ENCODE measurements at regions not wholly inside any gene's neighbourhood (a gene's known extent, or its start where the extent isn't known, plus 50 kb on each side); places are given as distances from the start of the nearest gene placed in this dataset.
"Not testable (repeated sequence)": the region's sequence is repeated elsewhere in the genome, so short reads cannot be mapped to it uniquely, and the experiment has no call there.

- H2AFZ ChIP-seq (ENCODE audit: low read length): no peak overlapping the region
- H3K9me2 ChIP-seq (replicated peaks; ENCODE audit: low read length): no peaks in the 10 kb centered on the region
- H3F3A ChIP-seq (ENCODE audit: low read length, unreplicated experiment): no peaks in the 10 kb centered on the region
- no peak overlapping the region for H3K27ac ChIP-seq (ENCODE audit: low read length)
- no TSS peak for BruUV-seq (replicated peaks)
- H3K4me1 ChIP-seq (ENCODE audit: insufficient read depth, low read length): peaks cover 12% of the 10 kb centered on the region; the same call in 1 of the 2 replicates
- peaks cover 98% of the 10 kb centered on the region for H3K79me2 ChIP-seq (ENCODE audit: low read length)
- no peaks in the 10 kb centered on the region for H3K27me3 ChIP-seq (ENCODE audit: low read length)
- H3K4me2 ChIP-seq (ENCODE audit: low read length): no peak overlapping the region
- ChIA-PET CTCF (no interaction called here), POLR2A (ENCODE audit: unreplicated experiment) (no interaction called here)
- peaks cover 5% of the 10 kb centered on the region; the same call in 1 of the 2 replicates for H3K36me3 ChIP-seq (ENCODE audit: low read depth, low read length)
- DNase-seq: no peak
- no peak overlapping the region for H3K9ac ChIP-seq (ENCODE audit: low read length)
- H4K20me1 ChIP-seq (ENCODE audit: low read length): peaks cover 44% of the 10 kb centered on the region
- no peak for ATAC-seq
- intact Hi-C loops (cut with micrococcal nuclease): no loop called here
- H3K4me3 ChIP-seq (ENCODE audit: low read length): no peak overlapping the region
- TF ChIP-seq EZH2 (IDR thresholded peaks at IDR 0.05; ENCODE audit: low read length, unreplicated experiment): no peak
- H3K9me3 ChIP-seq (ENCODE audit: low read length): no peaks in the 10 kb centered on the region
Observed at GRCh38 chr10:29728541-29729049, 93.8 kb upstream of the SVIL start.

DNA sequence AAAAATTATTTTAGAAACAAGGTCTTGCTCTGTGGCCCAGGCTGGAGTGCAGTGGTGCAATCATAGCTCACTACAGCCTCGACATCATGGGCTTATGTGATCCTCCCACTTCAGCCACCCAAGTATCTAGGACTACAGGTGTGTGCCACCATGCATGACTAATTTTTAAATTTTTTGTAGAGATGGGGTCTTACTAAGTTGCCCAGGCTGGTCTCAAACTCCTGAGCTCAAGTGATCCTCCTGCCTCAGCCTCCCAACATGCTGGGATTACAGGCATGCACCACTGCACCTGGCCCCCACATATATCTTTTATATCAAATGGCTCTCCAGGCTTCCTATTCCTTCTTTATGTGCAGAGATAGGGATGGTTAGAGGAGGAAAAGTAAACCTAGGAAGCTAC lies 91.2 kb upstream of the SVIL start:
- H2AFZ ChIP-seq (ENCODE audit: low read length); H3K9me3 ChIP-seq (ENCODE audit: low read length); ATAC-seq; CTCF ChIA-PET; H3F3A ChIP-seq (ENCODE audit: low read length, unreplicated experiment); H3K27ac ChIP-seq (ENCODE audit: low read length); H3K4me2 ChIP-seq (ENCODE audit: low read length); H3K27me3 ChIP-seq (ENCODE audit: low read length); DNase-seq; H3K9me2 ChIP-seq (replicated peaks; ENCODE audit: low read length); H3K9ac ChIP-seq (ENCODE audit: low read length); intact Hi-C loops (cut with micrococcal nuclease); H3K4me3 ChIP-seq (ENCODE audit: low read length); H3K4me1 ChIP-seq (ENCODE audit: insufficient read depth, low read length); POLR2A ChIA-PET (ENCODE audit: unreplicated experiment); BruUV-seq (replicated peaks); H3K36me3 ChIP-seq (ENCODE audit: low read depth, low read length): not testable (repeated sequence)
- peaks cover 26% of the 10 kb centered on the region for H4K20me1 ChIP-seq (ENCODE audit: low read length)
- peaks cover 98% of the 10 kb centered on the region for H3K79me2 ChIP-seq (ENCODE audit: low read length)

GRCh38 chr10:29725133-29725720 lies 90.5 kb upstream of the SVIL start:
- H3K79me2 ChIP-seq (ENCODE audit: low read length): peaks cover 98% of the 10 kb centered on the region
- no peak overlapping the region for H3K4me3 ChIP-seq (ENCODE audit: low read length)
- H3K9ac ChIP-seq (ENCODE audit: low read length): no peak overlapping the region
- H3K9me2 ChIP-seq (replicated peaks; ENCODE audit: low read length): no peaks in the 10 kb centered on the region
- no peak overlapping the region for H3K27ac ChIP-seq (ENCODE audit: low read length)
- DNase-seq (no peak), ATAC-seq (no peak)
- H3F3A ChIP-seq (ENCODE audit: low read length, unreplicated experiment): no peaks in the 10 kb centered on the region
- peaks cover 9% of the 10 kb centered on the region; the same call in 1 of the 2 replicates for H3K4me1 ChIP-seq (ENCODE audit: insufficient read depth, low read length)
- CTCF ChIA-PET: no interaction called here
- H3K4me2 ChIP-seq (ENCODE audit: low read length): no peak overlapping the region
- no peaks in the 10 kb centered on the region for H3K9me3 ChIP-seq (ENCODE audit: low read length)
- TF ChIP-seq, protein P1, sequence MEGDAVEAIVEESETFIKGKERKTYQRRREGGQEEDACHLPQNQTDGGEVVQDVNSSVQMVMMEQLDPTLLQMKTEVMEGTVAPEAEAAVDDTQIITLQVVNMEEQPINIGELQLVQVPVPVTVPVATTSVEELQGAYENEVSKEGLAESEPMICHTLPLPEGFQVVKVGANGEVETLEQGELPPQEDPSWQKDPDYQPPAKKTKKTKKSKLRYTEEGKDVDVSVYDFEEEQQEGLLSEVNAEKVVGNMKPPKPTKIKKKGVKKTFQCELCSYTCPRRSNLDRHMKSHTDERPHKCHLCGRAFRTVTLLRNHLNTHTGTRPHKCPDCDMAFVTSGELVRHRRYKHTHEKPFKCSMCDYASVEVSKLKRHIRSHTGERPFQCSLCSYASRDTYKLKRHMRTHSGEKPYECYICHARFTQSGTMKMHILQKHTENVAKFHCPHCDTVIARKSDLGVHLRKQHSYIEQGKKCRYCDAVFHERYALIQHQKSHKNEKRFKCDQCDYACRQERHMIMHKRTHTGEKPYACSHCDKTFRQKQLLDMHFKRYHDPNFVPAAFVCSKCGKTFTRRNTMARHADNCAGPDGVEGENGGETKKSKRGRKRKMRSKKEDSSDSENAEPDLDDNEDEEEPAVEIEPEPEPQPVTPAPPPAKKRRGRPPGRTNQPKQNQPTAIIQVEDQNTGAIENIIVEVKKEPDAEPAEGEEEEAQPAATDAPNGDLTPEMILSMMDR (conservative IDR thresholded peaks at IDR 0.05; ENCODE audit: low read depth, low read length): no peak
- TF ChIP-seq EZH2phosphoT487 (IDR thresholded peaks at IDR 0.05; ENCODE audit: borderline replicate concordance, low read length) (no peak), EZH2 (IDR thresholded peaks at IDR 0.05; ENCODE audit: low read length, unreplicated experiment) (no peak)
- BruUV-seq (replicated peaks): no TSS peak
- POLR2A ChIA-PET (ENCODE audit: unreplicated experiment): no interaction called here
- H3K36me3 ChIP-seq (ENCODE audit: low read depth, low read length): peaks cover 3% of the 10 kb centered on the region
- no peaks in the 10 kb centered on the region for H3K27me3 ChIP-seq (ENCODE audit: low read length)
- intact Hi-C loops (cut with micrococcal nuclease): no loop called here
- H2AFZ ChIP-seq (ENCODE audit: low read length): no peak overlapping the region
- peaks cover 21% of the 10 kb centered on the region for H4K20me1 ChIP-seq (ENCODE audit: low read length)

- no peak overlapping the region for H3K27ac ChIP-seq (ENCODE audit: low read length)
- H3K27me3 ChIP-seq (ENCODE audit: low read length): no peaks in the 10 kb centered on the region
- ATAC-seq (no peak), DNase-seq (no peak)
- no peaks in the 10 kb centered on the region for H3K9me3 ChIP-seq (ENCODE audit: low read length)
- TF ChIP-seq EZH2 (IDR thresholded peaks at IDR 0.05; ENCODE audit: low read length, unreplicated experiment) (no peak), EZH2phosphoT487 (IDR thresholded peaks at IDR 0.05; ENCODE audit: borderline replicate concordance, low read length) (no peak)
- H3K9me2 ChIP-seq (replicated peaks; ENCODE audit: low read length): no peaks in the 10 kb centered on the region
- ChIA-PET CTCF (no interaction called here), POLR2A (ENCODE audit: unreplicated experiment) (no interaction called here)
- no TSS peak for BruUV-seq (replicated peaks)
- H2AFZ ChIP-seq (ENCODE audit: low read length): no peak overlapping the region
- H3F3A ChIP-seq (ENCODE audit: low read length, unreplicated experiment): peaks cover 3% of the 10 kb centered on the region
- intact Hi-C loops (cut with micrococcal nuclease): no loop called here
- peaks cover 95% of the 10 kb centered on the region for H3K79me2 ChIP-seq (ENCODE audit: low read length)
- no peak overlapping the region for H3K9ac ChIP-seq (ENCODE audit: low read length)
- H3K4me2 ChIP-seq (ENCODE audit: low read length): no peak overlapping the region
- H3K4me1 ChIP-seq (ENCODE audit: insufficient read depth, low read length): peaks cover 16% of the 10 kb centered on the region
- H3K4me3 ChIP-seq (ENCODE audit: low read length): no peak overlapping the region
- H4K20me1 ChIP-seq (ENCODE audit: low read length): peaks cover 26% of the 10 kb centered on the region
- H3K36me3 ChIP-seq (ENCODE audit: low read depth, low read length): no peaks in the 10 kb centered on the region; the same call in 1 of the 2 replicates
Observed at GRCh38 chr10:29723726-29724125, 89.0 kb upstream of the SVIL start.
